CD4-positive, alpha-beta T cell (primary cell): ENCODE measurements at regions not wholly inside any gene's neighbourhood (a gene's known extent, or its start where the extent isn't known, plus 50 kb on each side); places are given as distances from the start of the nearest gene placed in this dataset.

Source experiments
- ATAC-seq: fragments of 200-7000 bp; cut with Tn5 transposase; one replicate; pipeline ENCODE4 v1.10.0; 2022; ENCODE audit warnings: mild to moderate bottlenecking; ENCODE audit not compliant: poor library complexity
- CTCF ChIA-PET: fragments of 350-600 bp; sonication (Branson Sonifier 250); formaldehyde crosslinking; loops from one replicate; lab custom pipeline; 2021; ENCODE audit warnings: antibody characterized with exemption, inconsistent platforms; lab: Charles Lee
- POLR2A ChIA-PET: fragments of 350-600 bp; sonication (Branson Sonifier 250); formaldehyde crosslinking; loops from one replicate; lab custom pipeline; 2021; ENCODE audit warnings: antibody characterized with exemption, inconsistent platforms; lab: Charles Lee
- DNase-seq, 14 experiments: peaks; one replicate each; pipeline ENCODE4 v3.0.0-alpha.2; 2013 to 2020; ENCODE audit warnings: mixed read lengths in 2 of 14
- H3K27ac ChIP-seq, 2 donors: one replicate each; pipeline versions ENCODE4 v1.5.1 to v1.7.0; 2013; ENCODE audit warnings: low read length in 2 of 2, low read depth in 1 of 2, mild to moderate bottlenecking in 1 of 2
- H3K27me3 ChIP-seq, 2 experiments: 1 replicate in 1 of 2; 2 replicates in 1 of 2; pipeline versions ENCODE4 v1.6.1 to v1.7.0; 2013; ENCODE audit warnings: low read length in 2 of 2, control low read depth in 1 of 2, mild to moderate bottlenecking in 1 of 2, moderate library complexity in 1 of 2; ENCODE audit not compliant: insufficient read depth in 2 of 2, control insufficient read depth in 1 of 2
- H3K36me3 ChIP-seq: one replicate; pipeline ENCODE4 v1.6.1; 2013; ENCODE audit warnings: low read length, control low read depth; ENCODE audit not compliant: insufficient read depth
- H3K4me1 ChIP-seq: one replicate; pipeline ENCODE4 v1.6.1; 2013; ENCODE audit warnings: low read length, control low read depth; ENCODE audit not compliant: insufficient read depth
- H3K4me3 ChIP-seq: one replicate; pipeline ENCODE4 v1.5.1; 2013; ENCODE audit warnings: mild to moderate bottlenecking, low read length, moderate library complexity
- H3K9me3 ChIP-seq, 2 experiments: 1 replicate in 1 of 2; 2 replicates in 1 of 2; pipeline versions ENCODE4 v1.6.1 to v1.7.0; 2013; ENCODE audit warnings: low read length in 2 of 2, mild to moderate bottlenecking in 2 of 2, control low read depth in 1 of 2, moderate library complexity in 1 of 2; ENCODE audit not compliant: control insufficient read depth in 1 of 2, insufficient read depth in 1 of 2
- H3K27ac Mint-ChIP-seq: one replicate; pipeline ENCODE4 v1.8.0; 2020; ENCODE audit warnings: mixed read lengths
- H3K27me3 Mint-ChIP-seq: one replicate; pipeline ENCODE4 v1.8.0; 2021; ENCODE audit warnings: mixed read lengths
- H3K36me3 Mint-ChIP-seq: one replicate; pipeline ENCODE4 v1.8.0; 2021; ENCODE audit warnings: low read depth, mixed read lengths
- H3K4me1 Mint-ChIP-seq: one replicate; pipeline ENCODE4 v1.8.0; 2021; ENCODE audit warnings: low read depth, mixed read lengths
- H3K4me3 Mint-ChIP-seq: one replicate; pipeline ENCODE4 v1.8.0; 2020; ENCODE audit warnings: mild to moderate bottlenecking, mixed read lengths
- H3K9me3 Mint-ChIP-seq: one replicate; pipeline ENCODE4 v1.8.0; 2020; ENCODE audit warnings: mixed read lengths
- intact Hi-C, 2 experiments: fragments of 100-400 bp; cut with DNase I in 1 of 2; cut with micrococcal nuclease in 1 of 2; formaldehyde crosslinking; loops; one replicate each; pipeline versions ENCODE4 v1.15.1 to v1.9.0; 2023 to 2025; cut with DNase I, micrococcal nuclease
- TF ChIP-seq, protein P1 (sequence below): fragments of 200-600 bp; IDR thresholded peaks from one replicate; pipeline ENCODE4 v1.8.0; 2022; ENCODE audit warnings: antibody characterized with exemption, mild to moderate bottlenecking

DNA sequence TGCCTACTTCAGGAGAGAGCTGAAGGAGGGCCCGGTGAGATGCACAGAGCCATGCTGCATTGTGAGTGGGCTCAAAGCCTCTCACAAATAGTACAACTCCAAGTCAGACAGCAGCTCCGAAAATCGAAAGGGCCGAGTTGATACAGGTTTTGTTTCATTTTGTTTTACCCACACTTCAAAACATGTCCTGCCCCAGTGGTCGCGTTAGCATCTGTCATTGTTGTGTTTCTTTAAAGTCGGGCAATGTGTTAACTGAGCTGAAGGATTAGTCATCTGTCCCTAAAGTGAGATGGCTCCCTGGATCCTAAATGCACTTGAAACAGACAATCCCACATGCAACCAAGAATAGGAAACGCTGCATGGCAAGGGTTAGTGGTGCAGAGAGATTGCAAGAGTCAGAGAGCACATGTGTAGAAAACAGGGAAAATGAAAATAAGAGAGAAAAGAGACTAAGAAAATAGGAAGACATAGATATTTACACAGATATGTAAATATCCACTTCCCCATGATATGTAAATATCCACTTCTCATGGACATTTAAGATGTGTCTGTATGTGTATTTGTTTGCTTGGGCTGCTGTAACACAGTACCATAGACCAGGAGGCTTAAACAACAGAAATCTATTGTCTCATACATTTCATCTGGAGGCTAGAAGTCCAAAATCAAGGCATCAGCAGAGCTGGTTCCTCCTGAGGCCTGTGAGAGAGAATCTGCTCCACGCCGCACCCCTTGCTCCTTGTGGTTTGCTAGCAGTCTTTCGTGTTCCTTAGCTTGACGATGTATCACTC lies 131.4 kb upstream of the RAB4A start:
- peaks cover 48% of the 10 kb centered on the region for H3K4me1 Mint-ChIP-seq
- H3K27ac Mint-ChIP-seq: peak overlapping the region; percentile 5
- DNase-seq: peak in 4 of 14 experiments; percentile 5 to 41 (median 26)

DNA sequence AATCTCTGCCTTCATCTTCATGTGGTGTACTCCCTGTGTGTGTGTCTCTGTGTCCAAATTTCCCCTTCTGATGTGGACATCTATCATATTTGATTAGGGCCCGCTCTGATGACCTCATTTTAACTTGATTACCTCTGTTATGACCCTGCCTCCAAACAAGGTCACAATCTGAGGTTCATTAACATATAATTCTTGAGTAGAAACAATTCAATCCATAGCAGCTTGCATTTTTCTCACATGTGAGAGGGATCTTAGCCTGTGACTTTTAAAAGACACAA lies 130.9 kb upstream of the RAB4A start:
- H3K4me3 ChIP-seq: no peak overlapping the region
- Mint-ChIP-seq H3K4me3 (peak overlapping the region; percentile 66), H3K4me1 (peaks cover 48% of the 10 kb centered on the region), H3K27me3 (no peaks in the 10 kb centered on the region), H3K9me3 (no peaks in the 10 kb centered on the region), H3K27ac (peak overlapping the region; percentile 5), H3K36me3 (no peaks in the 10 kb centered on the region)
- no peak overlapping the region for H3K27ac ChIP-seq
- H3K4me1 ChIP-seq: peaks cover 26% of the 10 kb centered on the region
- TF ChIP-seq, protein P1, sequence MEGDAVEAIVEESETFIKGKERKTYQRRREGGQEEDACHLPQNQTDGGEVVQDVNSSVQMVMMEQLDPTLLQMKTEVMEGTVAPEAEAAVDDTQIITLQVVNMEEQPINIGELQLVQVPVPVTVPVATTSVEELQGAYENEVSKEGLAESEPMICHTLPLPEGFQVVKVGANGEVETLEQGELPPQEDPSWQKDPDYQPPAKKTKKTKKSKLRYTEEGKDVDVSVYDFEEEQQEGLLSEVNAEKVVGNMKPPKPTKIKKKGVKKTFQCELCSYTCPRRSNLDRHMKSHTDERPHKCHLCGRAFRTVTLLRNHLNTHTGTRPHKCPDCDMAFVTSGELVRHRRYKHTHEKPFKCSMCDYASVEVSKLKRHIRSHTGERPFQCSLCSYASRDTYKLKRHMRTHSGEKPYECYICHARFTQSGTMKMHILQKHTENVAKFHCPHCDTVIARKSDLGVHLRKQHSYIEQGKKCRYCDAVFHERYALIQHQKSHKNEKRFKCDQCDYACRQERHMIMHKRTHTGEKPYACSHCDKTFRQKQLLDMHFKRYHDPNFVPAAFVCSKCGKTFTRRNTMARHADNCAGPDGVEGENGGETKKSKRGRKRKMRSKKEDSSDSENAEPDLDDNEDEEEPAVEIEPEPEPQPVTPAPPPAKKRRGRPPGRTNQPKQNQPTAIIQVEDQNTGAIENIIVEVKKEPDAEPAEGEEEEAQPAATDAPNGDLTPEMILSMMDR: no peak
- H3K27me3 ChIP-seq: no peaks in the 10 kb centered on the region
- ChIA-PET CTCF (no interaction called here), POLR2A (interaction anchor here (6.8 kb wide), 1 partner anchor 12 kb away, joined by 57 read pairs; no protein-coding TSS in a partner anchor)
- DNase-seq (no peak), ATAC-seq (no peak)
- H3K36me3 ChIP-seq: no peaks in the 10 kb centered on the region
- intact Hi-C loops: no loop called here
- H3K9me3 ChIP-seq: peaks cover 5% of the 10 kb centered on the region in 2 experiments

More for the DNA sequence above, 131.4 kb upstream of the RAB4A start:
- Histone ChIP-seq H3K4me3 (peak overlapping the region; percentile 40), H3K36me3 (no peaks in the 10 kb centered on the region), H3K27ac (peak overlapping the region in 1 of 2 donors; percentile 45), H3K27me3 (no peaks in the 10 kb centered on the region), H3K9me3 (peaks cover 5 to 10% of the 10 kb centered on the region in 2 experiments), H3K4me1 (peaks cover 26% of the 10 kb centered on the region)
- Mint-ChIP-seq H3K9me3 (no peaks in the 10 kb centered on the region), H3K4me3 (peak overlapping the region; percentile 66), H3K36me3 (no peaks in the 10 kb centered on the region), H3K27me3 (no peaks in the 10 kb centered on the region)
- TF ChIP-seq, protein P1: no peak
- ATAC-seq: no peak
- intact Hi-C loops: loop anchor here in 1 of 2 experiments (5.0 kb wide), 1 partner anchor 48 kb away; no protein-coding TSS in a partner anchor
- POLR2A ChIA-PET: interaction anchor here (1.2 to 6.8 kb wide), 2 partner anchors 11 to 66 kb away, joined by 4 to 57 read pairs; no protein-coding TSS in a partner anchor
- CTCF ChIA-PET: interaction anchor here (0.7 kb wide), 1 partner anchor 105 kb away, joined by 3 read pairs; no protein-coding TSS in a partner anchor

DNA sequence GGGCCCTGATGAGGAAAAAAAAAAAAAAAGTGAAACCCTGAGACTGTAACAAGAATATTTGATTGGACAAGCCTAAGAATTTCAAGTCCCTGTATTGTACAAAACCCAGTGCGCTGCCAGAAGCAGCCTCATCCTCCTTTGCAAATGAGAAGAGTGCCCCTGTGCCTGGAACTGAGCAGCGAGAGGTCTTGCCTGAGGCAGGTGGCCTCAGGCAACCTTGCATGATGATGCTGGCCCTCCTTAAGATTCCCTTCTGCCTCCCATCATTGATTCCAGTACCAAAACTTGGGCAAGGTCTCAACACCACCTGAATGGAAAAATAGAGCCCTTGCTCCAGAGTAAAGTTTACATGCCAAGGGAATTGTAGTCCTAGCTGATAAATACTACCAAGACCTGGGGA lies 129.6 kb upstream of the RAB4A start:
- H3K4me3 Mint-ChIP-seq: no peak overlapping the region
- TF ChIP-seq, protein P1: no peak
- ChIA-PET CTCF (no interaction called here), POLR2A (interaction anchor here (6.8 kb wide), 1 partner anchor 13 kb away, joined by 57 read pairs; no protein-coding TSS in a partner anchor)
- H3K27ac Mint-ChIP-seq: no peak overlapping the region
- peaks cover 46% of the 10 kb centered on the region for H3K4me1 Mint-ChIP-seq
- Histone ChIP-seq H3K4me3 (no peak overlapping the region), H3K4me1 (peaks cover 26% of the 10 kb centered on the region), H3K9me3 (peaks cover 0 to 3% of the 10 kb centered on the region in 2 experiments), H3K36me3 (no peaks in the 10 kb centered on the region), H3K27ac (no peak overlapping the region), H3K27me3 (no peaks in the 10 kb centered on the region)
- no peak for DNase-seq
- H3K9me3 Mint-ChIP-seq: no peaks in the 10 kb centered on the region
- no peak for ATAC-seq
- intact Hi-C loops: no loop called here
- H3K27me3 Mint-ChIP-seq: no peaks in the 10 kb centered on the region
- no peaks in the 10 kb centered on the region for H3K36me3 Mint-ChIP-seq
